ENCODE measurements at regions not wholly inside any gene's neighbourhood (a gene's known extent, or its start where the extent isn't known, plus 50 kb on each side); places are given as distances from the start of the nearest gene placed in this dataset.

DNA sequence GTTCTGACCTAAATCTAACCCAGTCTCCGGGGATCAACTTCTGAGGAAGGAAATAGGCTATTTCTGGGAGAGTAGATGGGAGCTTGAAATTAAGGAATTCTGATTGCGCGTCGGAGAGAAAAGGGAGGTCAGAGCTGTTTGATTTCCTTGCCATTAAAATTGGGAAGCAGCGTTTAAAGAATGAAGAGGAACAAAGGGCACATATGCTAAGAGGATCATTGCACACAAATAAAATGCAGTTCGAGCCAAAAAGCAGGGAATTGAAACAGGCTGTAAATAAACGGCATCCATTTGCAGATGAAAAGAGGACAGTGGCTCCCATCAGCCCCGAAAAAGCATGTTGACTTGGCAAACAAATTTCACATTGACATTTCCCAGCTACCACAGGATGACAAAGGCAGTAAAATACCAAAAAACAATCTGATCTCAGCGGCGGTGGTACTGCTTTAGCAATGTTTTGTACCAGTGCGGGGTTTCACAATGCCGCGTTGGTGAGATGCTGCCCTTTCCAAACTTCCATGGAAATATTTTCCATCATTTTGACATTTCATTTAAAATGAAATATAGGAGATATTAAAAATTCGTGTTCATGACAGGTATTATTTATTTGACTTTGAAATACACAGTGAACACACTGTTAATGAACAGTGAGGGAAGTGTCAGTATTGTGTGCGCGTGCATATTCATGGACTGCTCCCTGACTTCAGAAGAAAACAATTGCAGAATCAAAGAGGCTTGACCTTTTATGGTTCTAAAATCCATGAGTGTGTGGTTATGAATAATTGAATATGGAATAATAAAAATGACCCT, 108.8 kb downstream of the SQOR start:
- DNase-seq = no peak

DNA sequence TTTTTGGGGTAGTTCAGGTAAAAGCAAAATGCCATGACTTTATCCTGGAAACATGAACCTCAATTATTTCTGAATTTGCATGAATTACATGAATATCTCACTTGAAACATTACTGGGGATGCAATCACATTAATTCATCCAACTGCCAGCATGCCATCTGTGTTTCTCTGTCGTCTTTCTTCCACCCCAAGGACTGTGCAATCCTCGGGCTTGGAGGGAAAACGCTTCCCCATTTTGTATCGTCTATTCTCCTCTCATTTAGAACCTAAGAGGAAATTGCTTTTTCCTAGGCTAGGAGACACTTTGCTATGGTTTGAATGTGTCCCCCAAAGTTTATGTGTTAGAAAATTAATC, 109.4 kb downstream of the SQOR start:
- DNase-seq = no peak

GRCh38 chr15:45747426-45747825, 112.6 kb downstream of the SQOR start:
- no peak for DNase-seq

DNA sequence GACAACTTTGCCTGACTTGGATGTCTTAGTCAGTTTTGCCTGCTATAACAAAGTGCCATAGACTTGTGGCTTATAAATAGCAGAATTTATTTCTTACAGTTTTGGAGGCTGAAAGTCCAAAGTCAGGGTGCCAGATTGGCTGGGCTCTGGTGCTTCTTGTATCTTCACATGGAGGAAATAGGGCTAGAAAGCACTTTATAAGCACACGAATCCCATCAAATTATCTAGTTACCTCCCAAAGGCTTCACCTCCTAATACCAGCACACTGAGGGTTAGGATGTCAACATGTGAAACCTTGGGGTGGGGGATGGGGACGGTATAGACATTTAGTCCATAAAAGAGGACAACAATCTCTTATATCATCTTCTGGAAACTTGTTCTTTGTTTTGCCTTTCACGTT, 116.8 kb downstream of the SQOR start:
- no peak for DNase-seq

- DNase-seq = no peak
Observed at GRCh38 chr15:45759936-45760335, 125.1 kb downstream of the SQOR start.

DNA sequence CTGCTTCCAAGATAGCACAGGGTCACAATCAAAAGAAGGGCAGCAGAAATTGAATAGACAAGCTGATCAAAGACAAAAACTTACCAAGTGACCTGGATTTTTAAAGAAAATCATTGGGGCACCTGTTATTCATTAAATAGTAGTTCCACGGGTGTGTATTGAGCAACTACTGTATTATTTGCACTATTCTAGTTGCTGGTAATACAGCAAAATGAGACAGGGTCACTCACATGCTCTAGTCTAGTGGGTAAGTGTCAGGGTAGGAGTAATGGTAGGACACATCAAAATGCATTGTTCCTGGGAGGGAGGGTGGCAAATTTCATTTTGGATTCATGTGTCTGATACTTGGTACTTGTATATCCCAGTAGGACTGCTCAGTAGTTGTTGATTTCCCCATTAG, 127.9 kb downstream of the SQOR start:
- DNase-seq = no peak

DNA sequence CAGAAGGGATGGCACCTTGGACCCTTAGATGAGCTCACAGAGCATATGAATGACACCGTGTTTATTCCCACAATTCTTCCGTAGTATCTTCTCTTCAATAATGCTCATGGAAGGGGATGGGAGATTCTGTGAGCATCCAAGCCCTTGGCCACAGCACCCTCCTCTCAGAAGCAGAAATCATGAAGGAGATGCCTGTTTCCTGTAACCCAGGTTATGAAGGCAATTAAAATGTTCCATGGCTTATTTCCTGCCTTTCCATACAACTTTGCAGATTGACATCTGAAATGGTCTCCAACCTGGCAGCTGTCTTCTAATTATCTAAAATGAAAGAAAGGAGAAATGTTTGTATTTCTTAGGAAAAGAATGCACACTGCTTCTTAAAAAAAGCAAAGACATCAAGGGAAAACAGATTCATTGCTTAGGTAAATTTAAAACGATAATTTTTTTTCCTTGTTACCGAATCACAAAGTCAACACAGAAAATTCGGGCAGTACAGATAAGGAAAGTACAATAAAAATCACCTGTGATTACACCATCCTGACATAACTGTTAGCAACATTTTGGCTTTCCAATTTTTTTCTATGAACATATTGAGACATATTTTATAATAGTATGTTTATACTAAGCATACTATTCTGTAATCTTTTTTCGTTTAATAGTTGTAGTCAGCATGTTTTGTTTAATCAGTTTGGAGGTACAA, 128.5 kb downstream of the SQOR start:
- DNase-seq = no peak

- no peak for DNase-seq
Observed at GRCh38 chr15:45773149-45773548, 138.3 kb downstream of the SQOR start.

DNA sequence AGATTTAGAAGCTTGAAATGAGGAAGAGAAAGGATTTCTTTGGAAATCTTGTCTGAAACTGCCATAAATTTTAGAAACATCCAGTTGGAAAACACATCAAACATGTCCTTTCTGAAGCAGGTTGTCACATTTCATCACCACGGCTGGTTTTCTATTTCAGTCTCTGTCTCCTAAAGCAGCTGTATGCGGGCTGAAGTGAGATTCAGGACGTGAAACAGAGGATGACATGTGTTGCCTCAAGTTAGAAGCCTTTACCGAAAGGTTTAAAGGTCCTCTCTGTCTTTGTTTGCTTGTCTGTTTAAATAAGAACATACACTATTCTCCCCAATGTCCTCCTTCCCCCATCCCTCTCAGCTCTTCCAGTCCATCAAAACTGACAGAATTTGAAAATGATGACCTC, 141.9 kb downstream of the SQOR start:
- no peak for DNase-seq

GRCh38 chr15:45777781-45778180, 143.0 kb downstream of the SQOR start:
- DNase-seq = no peak

GRCh38 chr15:45780352-45780751, 145.5 kb downstream of the SQOR start:
- DNase-seq = no peak

GRCh38 chr15:45784656-45785055, 149.8 kb downstream of the SQOR start:
- DNase-seq = no peak

GRCh38 chr15:45785897-45786296, 151.1 kb downstream of the SQOR start:
- DNase-seq = no peak

- no peak for DNase-seq
Observed at GRCh38 chr15:45790325-45790943, 155.6 kb downstream of the SQOR start.

- DNase-seq = no peak
Observed at GRCh38 chr15:45794304-45794703, 159.5 kb downstream of the SQOR start.

DNA sequence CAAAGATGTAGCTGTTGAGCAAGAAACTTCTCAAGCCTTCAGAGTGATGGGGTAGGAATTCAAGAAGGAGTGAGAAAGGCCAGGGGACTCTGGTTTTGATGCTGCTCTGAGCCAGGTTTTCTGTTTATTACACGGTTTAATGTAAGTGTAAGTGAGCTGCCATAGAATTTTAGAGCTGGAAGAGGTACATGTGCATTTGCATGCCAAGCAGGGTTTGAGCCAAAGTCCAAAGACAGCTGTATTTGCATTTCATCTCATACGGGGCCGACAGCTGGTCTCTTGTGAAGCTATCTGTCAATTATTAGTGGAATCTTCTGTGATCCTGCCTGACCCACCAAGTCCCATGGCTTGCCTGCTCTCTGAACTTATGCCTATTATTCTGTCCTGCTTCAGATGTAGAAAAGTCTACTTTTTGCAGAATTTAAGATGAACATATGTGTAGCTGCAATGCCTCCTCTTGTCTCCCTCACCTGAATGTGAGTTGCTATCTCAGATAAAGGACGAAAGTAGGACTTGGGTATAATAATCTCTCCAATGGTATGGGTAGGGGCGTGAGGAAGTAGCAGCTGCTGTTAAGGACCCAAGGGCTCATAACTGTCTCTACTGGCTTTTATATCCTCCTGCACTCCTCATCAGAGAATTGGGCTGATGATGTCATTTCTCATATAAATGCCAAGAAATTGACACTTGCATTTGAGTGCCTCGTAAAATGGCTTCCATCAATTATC, 160.0 kb downstream of the SQOR start:
- no peak for DNase-seq

DNA sequence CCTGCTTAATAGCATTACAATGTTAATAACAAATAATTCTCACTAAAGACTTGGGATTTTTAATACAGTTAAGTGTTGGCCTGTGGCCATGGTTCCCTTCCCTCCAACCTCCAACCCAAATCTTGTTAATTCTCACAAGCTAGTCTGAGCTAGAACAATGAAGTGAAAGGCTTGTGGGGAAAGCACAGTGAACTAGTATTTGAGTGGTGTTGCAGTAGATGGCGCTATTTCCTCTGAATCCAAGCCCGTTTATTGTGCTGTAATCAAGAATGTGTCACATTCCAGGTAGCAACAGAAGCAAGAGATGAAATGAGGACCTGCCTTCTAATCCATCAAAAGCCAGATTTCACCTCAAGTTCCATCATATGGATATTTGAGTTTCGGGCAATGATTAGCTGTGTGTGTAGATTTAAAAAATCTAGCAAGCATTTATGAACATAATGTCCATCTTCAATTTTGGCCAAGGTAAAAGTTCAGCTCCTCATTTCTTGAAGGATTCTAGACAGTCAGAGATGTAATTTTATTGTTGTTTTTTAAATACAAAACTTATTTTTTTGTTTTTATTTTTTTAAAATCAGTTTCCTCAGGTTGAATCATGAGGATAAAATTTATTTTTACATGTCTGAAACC, 160.7 kb downstream of the SQOR start:
- DNase-seq = no peak

GRCh38 chr15:45796433-45796832, 161.6 kb downstream of the SQOR start:
- DNase-seq = no peak

- DNase-seq = no peak
Observed at GRCh38 chr15:45799508-45799907, 164.7 kb downstream of the SQOR start.

DNA sequence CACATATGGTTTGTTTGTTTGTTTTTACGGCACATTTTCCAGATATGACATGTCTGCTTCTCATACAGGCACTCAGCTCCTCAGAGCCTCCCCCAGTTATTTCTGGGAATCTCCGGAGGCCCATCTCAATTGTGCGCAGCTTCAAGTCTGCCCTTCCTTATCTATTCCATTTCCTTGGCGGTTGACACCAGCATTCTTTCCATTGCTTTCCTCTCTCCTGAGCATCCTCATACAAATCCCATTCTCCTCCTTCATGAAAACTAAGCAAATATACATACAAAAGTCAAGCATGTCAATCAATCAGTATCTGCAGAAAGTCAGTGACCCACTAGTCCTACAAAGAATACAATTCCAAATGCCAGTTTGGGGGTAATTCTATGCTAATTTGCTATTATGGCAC, 166.7 kb downstream of the SQOR start:
- no peak for DNase-seq

GRCh38 chr15:45802140-45802539, 167.3 kb downstream of the SQOR start:
- no peak for DNase-seq

DNA sequence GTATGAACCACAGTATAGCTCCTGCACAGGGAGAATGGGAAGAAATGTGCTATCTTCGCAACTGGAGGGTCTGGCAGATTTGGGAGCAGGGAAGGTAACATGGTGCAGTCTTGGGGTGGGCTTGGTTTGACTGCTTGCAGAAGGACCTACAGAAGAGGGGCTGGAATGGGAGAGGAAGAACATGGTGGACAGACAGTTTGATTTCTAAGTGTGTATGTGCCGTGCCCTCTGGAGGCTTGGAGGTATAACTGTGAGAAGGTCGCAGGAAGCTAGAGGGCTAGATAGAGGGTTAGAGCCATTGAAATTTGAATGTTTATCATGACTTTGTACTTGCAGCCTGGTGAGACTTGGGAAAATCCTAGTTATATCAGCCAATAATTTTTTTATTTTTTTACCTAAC, 169.2 kb downstream of the SQOR start:
- no peak for DNase-seq

DNA sequence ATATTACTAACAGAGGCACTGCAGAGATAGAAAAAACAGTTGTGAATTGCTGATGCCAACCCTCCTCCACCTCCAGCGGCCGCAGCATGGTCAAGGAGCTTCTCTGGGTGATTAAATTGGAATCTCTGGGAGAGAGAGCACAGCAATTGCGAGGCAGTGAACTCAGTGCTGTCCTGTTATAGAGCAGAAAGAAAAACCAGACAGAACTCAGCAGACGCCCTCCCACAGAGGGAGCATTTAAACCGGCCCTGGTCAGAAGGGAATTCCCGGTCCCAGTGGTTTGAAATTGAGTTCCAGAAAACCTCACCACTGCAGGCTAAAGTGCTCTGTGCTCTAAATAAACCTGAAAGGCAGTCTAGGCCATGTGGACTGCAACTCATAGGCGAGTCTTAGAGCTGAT, 175.4 kb downstream of the SQOR start:
- no peak for DNase-seq

All from CD4-positive, alpha-beta T cell treated with Interleukin-15 for 1 hour (primary cell).